Cardiac muscle cell (in vitro differentiated cells and primary cell): ENCODE measurements at regions not wholly inside any gene's neighbourhood (a gene's known extent, or its start where the extent isn't known, plus 50 kb on each side); places are given as distances from the start of the nearest gene placed in this dataset.
"Not testable (repeated sequence)": the region's sequence is repeated elsewhere in the genome, so short reads cannot be mapped to it uniquely, and the experiment has no call there.

Source experiments
- DNase-seq, 2 donors: peaks; one replicate each; pipeline versions ENCODE4 v3.0.0 to v3.0.0-alpha.2; 2010 to 2017; ENCODE audit warnings: low read depth in 1 of 2, low spot score in 1 of 2
- H3K27ac ChIP-seq: fragments of 200-600 bp; sonication (generic); 2 replicates; pipeline ENCODE4 v1.5.1; 2016
- H3K27me3 ChIP-seq: fragments of 200-600 bp; sonication (generic); 2 replicates; pipeline ENCODE4 v1.6.0; 2016; ENCODE audit warnings: control low read depth
- H3K36me3 ChIP-seq: fragments of 200-600 bp; sonication (generic); 2 replicates; pipeline ENCODE4 v1.5.1; 2016; ENCODE audit warnings: control low read depth
- H3K4me1 ChIP-seq: fragments of 200-600 bp; sonication (generic); 2 replicates; pipeline ENCODE4 v1.8.1; 2017; ENCODE audit warnings: low read depth, mild to moderate bottlenecking, mixed run types
- H3K4me3 ChIP-seq: fragments of 200-600 bp; sonication (generic); 2 replicates; pipeline ENCODE4 v1.5.1; 2016; ENCODE audit warnings: mild to moderate bottlenecking
- H3K9me3 ChIP-seq: fragments of 200-600 bp; sonication (generic); 2 replicates; pipeline ENCODE4 v1.5.1; 2017; ENCODE audit warnings: low read depth, mild to moderate bottlenecking, control low read depth
- CTCF ChIP-seq: IDR thresholded peaks from 2 replicates; pipeline ENCODE4 v1.5.1; 2012; ENCODE audit warnings: low read depth, mild to moderate bottlenecking, low read length

GRCh38 chr6:144510859-144511258 is 225.7 kb downstream of the UTRN start:
- Histone ChIP-seq H3K27me3 (no peaks in the 10 kb centered on the region), H3K4me3 (no peak overlapping the region), H3K9me3 (no peaks in the 10 kb centered on the region), H3K27ac (no peak overlapping the region), H3K36me3 (peaks cover 10% of the 10 kb centered on the region), H3K4me1 (no peaks in the 10 kb centered on the region)
- no peak for TF ChIP-seq CTCF
- DNase-seq, result no peak

- Histone ChIP-seq H3K9me3 (no peaks in the 10 kb centered on the region), H3K4me1 (peaks cover 3% of the 10 kb centered on the region), H3K36me3 (peaks cover 10% of the 10 kb centered on the region), H3K4me3 (no peak overlapping the region), H3K27ac (no peak overlapping the region), H3K27me3 (no peaks in the 10 kb centered on the region)
- DNase-seq, result no peak
- no peak for TF ChIP-seq CTCF
These were observed 230.6 kb downstream of the UTRN start for GRCh38 chr6:144515761-144516160.

DNA sequence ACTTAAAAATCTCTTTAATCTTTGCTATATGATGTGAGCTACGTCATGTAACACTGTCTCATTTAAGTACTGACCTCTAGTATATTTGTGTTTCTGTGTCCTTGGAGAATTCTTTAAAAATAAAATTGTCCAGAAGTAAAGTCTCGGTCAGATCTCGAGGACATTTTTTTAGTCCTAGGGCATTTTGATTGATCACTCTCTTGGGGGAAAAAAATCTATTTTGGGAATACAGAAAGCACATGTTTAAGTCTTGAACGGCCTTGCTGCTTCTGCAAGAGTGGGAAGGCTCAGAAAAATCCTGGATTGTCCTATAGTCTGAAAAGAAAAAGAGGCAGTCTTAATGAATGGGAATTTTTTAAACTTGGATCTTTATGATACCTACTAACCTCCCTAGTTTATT is 234.3 kb downstream of the UTRN start:
- Histone ChIP-seq H3K4me3 (no peak overlapping the region), H3K27ac (no peak overlapping the region), H3K36me3 (peaks cover 28% of the 10 kb centered on the region), H3K9me3 (no peaks in the 10 kb centered on the region), H3K27me3 (no peaks in the 10 kb centered on the region), H3K4me1 (peaks cover 3% of the 10 kb centered on the region)
- DNase-seq, result no peak
- TF ChIP-seq CTCF, result no peak

DNA sequence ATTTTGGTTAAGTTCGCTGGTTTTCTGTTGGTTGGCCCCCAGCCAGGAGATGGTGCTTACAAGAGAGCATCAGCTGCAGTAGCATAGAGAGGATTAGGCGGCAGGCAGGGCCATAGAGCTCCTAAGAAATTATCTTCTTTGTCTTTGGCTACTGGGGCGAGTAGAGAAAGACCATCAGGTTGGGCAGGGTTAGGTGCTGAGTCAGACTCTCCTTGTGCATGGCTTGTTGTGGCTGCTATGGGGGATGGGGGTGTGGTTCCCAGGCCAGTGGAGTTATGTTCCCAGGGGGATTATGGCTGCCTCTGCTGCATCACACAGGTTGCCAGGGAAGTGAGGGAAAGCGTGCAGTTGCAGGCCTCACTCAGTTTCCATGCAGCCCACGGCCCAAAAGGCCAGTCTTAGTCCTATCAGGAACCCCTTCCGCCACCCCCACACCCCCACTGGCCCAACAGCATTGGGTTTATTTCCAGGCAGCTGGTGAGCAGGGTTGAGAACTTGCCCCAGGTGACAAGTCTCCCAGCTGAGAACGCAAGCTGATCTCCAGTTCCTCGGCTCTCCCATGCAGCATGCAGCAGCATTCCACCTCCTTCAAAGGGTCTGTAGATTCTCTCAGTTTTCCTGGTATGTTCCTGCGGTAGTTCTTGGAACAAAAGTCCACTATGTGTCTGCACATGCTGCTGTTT is 243.7 kb downstream of the UTRN start:
- Histone ChIP-seq H3K4me1 (no peaks in the 10 kb centered on the region), H3K27me3 (no peaks in the 10 kb centered on the region), H3K4me3 (no peak overlapping the region), H3K27ac (no peak overlapping the region), H3K9me3 (no peaks in the 10 kb centered on the region), H3K36me3 (peaks cover 14% of the 10 kb centered on the region)
- DNase-seq, result peak; percentile 17 to 47
- TF ChIP-seq CTCF, result no peak

GRCh38 chr6:144530118-144530517 is 245.0 kb downstream of the UTRN start:
- Histone ChIP-seq H3K36me3 (peaks cover 13% of the 10 kb centered on the region), H3K27me3 (no peaks in the 10 kb centered on the region), H3K9me3 (no peaks in the 10 kb centered on the region), H3K27ac (no peak overlapping the region), H3K4me1 (no peaks in the 10 kb centered on the region), H3K4me3 (no peak overlapping the region)
- DNase-seq, result no peak
- no peak for TF ChIP-seq CTCF

DNA sequence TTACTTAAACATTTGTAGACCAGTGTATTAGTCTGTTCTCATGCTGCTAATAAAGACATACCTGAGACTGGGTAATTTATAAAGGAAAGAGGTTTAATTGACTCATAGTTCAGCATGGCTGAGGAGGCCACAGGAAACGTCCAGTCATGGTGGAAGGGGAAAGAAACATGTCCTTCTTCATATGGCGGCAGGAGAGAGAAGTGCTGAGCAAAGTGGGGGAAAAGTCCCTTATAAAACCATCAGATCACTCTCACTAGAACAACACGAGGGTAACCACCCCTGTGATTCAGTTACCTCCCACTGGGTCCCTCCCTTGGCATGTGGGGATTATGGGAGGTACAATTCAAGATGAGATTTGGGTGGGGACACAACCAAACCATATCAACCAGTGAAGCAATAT is 247.1 kb downstream of the UTRN start:
- H3K36me3 ChIP-seq, result peaks cover 13% of the 10 kb centered on the region
- not testable (repeated sequence) for H3K4me1 ChIP-seq, H3K27ac ChIP-seq, H3K9me3 ChIP-seq, H3K4me3 ChIP-seq, DNase-seq, H3K27me3 ChIP-seq
